Caco-2 (cell line): ENCODE measurements at regions not wholly inside any gene's neighbourhood (a gene's known extent, or its start where the extent isn't known, plus 50 kb on each side); places are given as distances from the start of the nearest gene placed in this dataset.

Source experiments
- BruUV-seq: library from RNA; stranded (reverse); fragments of 400-500 nt; replicated peaks from 2 replicates; lab custom pipeline; 2021; lab: Mats Ljungman, UMichigan
- CTCF ChIA-PET: fragments of 300-600 bp; sonication (Branson Sonifier 250); formaldehyde crosslinking; loops from one replicate; lab custom pipeline; 2022; ENCODE audit warnings: antibody characterized with exemption; lab: Charles Lee
- POLR2A ChIA-PET: fragments of 300-600 bp; sonication (Branson Sonifier 250); formaldehyde crosslinking; loops from one replicate; lab custom pipeline; 2022; ENCODE audit warnings: antibody characterized with exemption; lab: Charles Lee
- DNase-seq, 2 experiments: peaks; one replicate each; pipeline versions ENCODE4 v3.0.0 to v3.0.0-alpha.2; 2020 to 2022
- H3K27me3 ChIP-seq: replicated peaks from 2 replicates; pipeline ENCODE4 v1.6.0; 2011; ENCODE audit warnings: low read length; ENCODE audit not compliant: control insufficient read depth, insufficient read depth
- H3K36me3 ChIP-seq: 2 replicates; pipeline ENCODE4 v1.5.1; 2011; ENCODE audit warnings: low read length; ENCODE audit not compliant: control insufficient read depth, insufficient read depth
- H3K4me1 ChIP-seq: fragments of 250-450 bp; sonication (Bioruptor Pico); 2 replicates; pipeline ENCODE4 v1.5.1; 2020; ENCODE audit warnings: mild to moderate bottlenecking
- H3K4me3 ChIP-seq: 2 replicates; pipeline ENCODE4 v1.5.1; 2011; ENCODE audit warnings: low read depth, mild to moderate bottlenecking, control low read depth, low read length
- H3K9me3 ChIP-seq: fragments of 250-450 bp; sonication (Bioruptor Pico); 2 replicates; pipeline ENCODE4 v1.5.1; 2020; ENCODE audit warnings: mild to moderate bottlenecking, moderate library complexity
- H3K27ac Mint-ChIP-seq: one replicate; pipeline ENCODE4 v1.8.0; 2022; ENCODE audit warnings: mixed read lengths; ENCODE audit not compliant: unreplicated experiment
- H3K27me3 Mint-ChIP-seq: one replicate; pipeline ENCODE4 v1.8.0; 2022; ENCODE audit warnings: mixed read lengths; ENCODE audit not compliant: insufficient read depth, unreplicated experiment
- H3K36me3 Mint-ChIP-seq: one replicate; pipeline ENCODE4 v1.8.0; 2022; ENCODE audit warnings: mild to moderate bottlenecking, mixed read lengths; ENCODE audit not compliant: insufficient read depth, unreplicated experiment
- H3K4me1 Mint-ChIP-seq: one replicate; pipeline ENCODE4 v1.8.0; 2022; ENCODE audit warnings: low read depth, mixed read lengths; ENCODE audit not compliant: unreplicated experiment
- H3K4me3 Mint-ChIP-seq: one replicate; pipeline ENCODE4 v1.8.0; 2022; ENCODE audit warnings: mild to moderate bottlenecking, moderate library complexity, mixed read lengths; ENCODE audit not compliant: unreplicated experiment
- H3K9me3 Mint-ChIP-seq: one replicate; pipeline ENCODE4 v1.8.0; 2022; ENCODE audit warnings: mixed read lengths; ENCODE audit not compliant: unreplicated experiment
- CTCF ChIP-seq, 2 experiments: fragments of 200-600 bp in 1 of 2; IDR thresholded peaks; 1 replicate in 1 of 2; 2 replicates in 1 of 2; pipeline versions ENCODE4 v1.5.1 to v1.8.0; 2011 to 2022; ENCODE audit warnings: antibody characterized with exemption in 1 of 2, control low read depth in 1 of 2, inconsistent platforms in 1 of 2, low read depth in 1 of 2, low read length in 1 of 2, mild to moderate bottlenecking in 1 of 2, moderate library complexity in 1 of 2; ENCODE audit not compliant: insufficient read depth in 1 of 2, severe bottlenecking in 1 of 2, unreplicated experiment in 1 of 2
- intact Hi-C: fragments of 100-400 bp; cut with micrococcal nuclease; formaldehyde crosslinking; loops from one replicate; pipeline ENCODE4 v1.10.0; 2022; ENCODE audit not compliant: unreplicated experiment

- Mint-ChIP-seq H3K9me3 (no peaks in the 10 kb centered on the region), H3K36me3 (no peaks in the 10 kb centered on the region), H3K4me1 (no peaks in the 10 kb centered on the region), H3K27me3 (peaks cover 13% of the 10 kb centered on the region), H3K4me3 (no peak overlapping the region), H3K27ac (no peak overlapping the region)
- TF ChIP-seq CTCF (IDR thresholded peaks at IDR 0.05; ENCODE audit: insufficient read depth in 1 of 2, low read depth in 1 of 2, low read length in 1 of 2, severe bottlenecking in 1 of 2, unreplicated experiment in 1 of 2), result no peak
- ChIA-PET CTCF (no interaction called here), POLR2A (no interaction called here)
- intact Hi-C loops, result no loop called here
- H3K27me3 ChIP-seq, result no peaks in the 10 kb centered on the region
- no peak overlapping the region for H3K4me3 ChIP-seq
- no peaks in the 10 kb centered on the region for H3K36me3 ChIP-seq
- no peak for DNase-seq
- no peaks in the 10 kb centered on the region for H3K4me1 ChIP-seq
- BruUV-seq, result no TSS peak
- H3K9me3 ChIP-seq, result no peaks in the 10 kb centered on the region
Observed at GRCh38 chr5:35362772-35363171, 132.5 kb upstream of the PRLR start.

GRCh38 chr5:35360671-35361070 lies 130.4 kb upstream of the PRLR start:
- no peaks in the 10 kb centered on the region for H3K36me3 Mint-ChIP-seq
- H3K4me1 ChIP-seq, result no peaks in the 10 kb centered on the region
- DNase-seq, result no peak
- H3K9me3 ChIP-seq, result no peaks in the 10 kb centered on the region
- intact Hi-C loops, result no loop called here
- peaks cover 12% of the 10 kb centered on the region for H3K27me3 Mint-ChIP-seq
- no TSS peak for BruUV-seq
- CTCF ChIA-PET, result no interaction called here
- no peak overlapping the region for H3K27ac Mint-ChIP-seq
- TF ChIP-seq CTCF (IDR thresholded peaks at IDR 0.05; ENCODE audit: insufficient read depth in 1 of 2, low read depth in 1 of 2, low read length in 1 of 2, severe bottlenecking in 1 of 2, unreplicated experiment in 1 of 2), result no peak
- H3K4me3 Mint-ChIP-seq, result no peak overlapping the region
- H3K4me3 ChIP-seq, result no peak overlapping the region
- H3K27me3 ChIP-seq, result no peaks in the 10 kb centered on the region
- POLR2A ChIA-PET, result no interaction called here
- no peaks in the 10 kb centered on the region for H3K9me3 Mint-ChIP-seq
- H3K4me1 Mint-ChIP-seq, result no peaks in the 10 kb centered on the region
- H3K36me3 ChIP-seq, result no peaks in the 10 kb centered on the region

- no peak for DNase-seq
- no peak overlapping the region for H3K27ac Mint-ChIP-seq
- no peak for TF ChIP-seq CTCF (IDR thresholded peaks at IDR 0.05; ENCODE audit: insufficient read depth in 1 of 2, low read depth in 1 of 2, low read length in 1 of 2, severe bottlenecking in 1 of 2, unreplicated experiment in 1 of 2)
- no peaks in the 10 kb centered on the region for H3K9me3 ChIP-seq
- H3K4me3 ChIP-seq, result no peak overlapping the region
- H3K4me1 ChIP-seq, result no peaks in the 10 kb centered on the region
- H3K4me3 Mint-ChIP-seq, result no peak overlapping the region
- no peaks in the 10 kb centered on the region for H3K36me3 ChIP-seq
- intact Hi-C loops, result no loop called here
- no TSS peak for BruUV-seq
- ChIA-PET POLR2A (no interaction called here), CTCF (no interaction called here)
- H3K27me3 Mint-ChIP-seq, result peaks cover 12% of the 10 kb centered on the region
- no peaks in the 10 kb centered on the region for H3K9me3 Mint-ChIP-seq
- H3K27me3 ChIP-seq, result no peaks in the 10 kb centered on the region
- no peaks in the 10 kb centered on the region for H3K36me3 Mint-ChIP-seq
- H3K4me1 Mint-ChIP-seq, result no peaks in the 10 kb centered on the region
Observed at GRCh38 chr5:35359859-35360258, 129.6 kb upstream of the PRLR start.
